Panc1 (cell line): ENCODE measurements at regions not wholly inside any gene's neighbourhood (a gene's known extent, or its start where the extent isn't known, plus 50 kb on each side); places are given as distances from the start of the nearest gene placed in this dataset.

Experiments
- ATAC-seq: fragments of 200-7000 bp; cut with Tn5 transposase; 2 replicates; pipeline ENCODE4 v1.9.1; 2020; ENCODE audit warnings: mild to moderate bottlenecking, moderate library complexity
- BruUV-seq: library from RNA; stranded (reverse); fragments of 400-500 nt; replicated peaks from 2 replicates; lab custom pipeline; 2021; lab: Mats Ljungman, UMichigan
- CTCF ChIA-PET: fragments of 300-600 bp; sonication (Branson Sonifier 250); formaldehyde crosslinking; loops from one replicate; lab custom pipeline; 2022; ENCODE audit warnings: antibody characterized with exemption; lab: Charles Lee
- POLR2A ChIA-PET: fragments of 300-600 bp; sonication (Branson Sonifier 250); formaldehyde crosslinking; loops from one replicate; lab custom pipeline; 2022; ENCODE audit warnings: antibody characterized with exemption; lab: Charles Lee
- DNase-seq: peaks from one replicate; pipeline ENCODE4 v3.0.0-alpha.2; 2010; ENCODE audit warnings: low read depth, low spot score
- H3K27ac ChIP-seq: 2 replicates; pipeline ENCODE4 v1.5.1; 2011; ENCODE audit warnings: mild to moderate bottlenecking, low read length, inconsistent platforms
- H3K27me3 ChIP-seq: fragments of 200-500 bp; sonication (Bioruptor generic); 2 replicates; pipeline ENCODE4 v1.6.0; 2014; ENCODE audit warnings: low read length, inconsistent platforms; ENCODE audit not compliant: control insufficient read depth, insufficient read depth
- H3K36me3 ChIP-seq: fragments of 200-500 bp; sonication (Bioruptor generic); 2 replicates; pipeline ENCODE4 v1.5.1; 2014; ENCODE audit warnings: inconsistent platforms, mild to moderate bottlenecking, low read length, moderate library complexity; ENCODE audit not compliant: control insufficient read depth, insufficient read depth
- H3K4me1 ChIP-seq: 2 replicates; pipeline ENCODE4 v1.5.1; 2011; ENCODE audit warnings: inconsistent platforms, mild to moderate bottlenecking, low read length, moderate library complexity; ENCODE audit not compliant: control insufficient read depth, insufficient read depth
- H3K4me3 ChIP-seq, 2 experiments: 2 replicates each; pipeline ENCODE4 v1.5.1; 2011 to 2012; ENCODE audit warnings: low read depth in 2 of 2, low read length in 2 of 2, mild to moderate bottlenecking in 2 of 2, inconsistent platforms in 1 of 2, moderate library complexity in 1 of 2
- H3K9me3 ChIP-seq: fragments of 200-500 bp; sonication (Bioruptor generic); 2 replicates; pipeline ENCODE4 v1.5.1; 2014; ENCODE audit warnings: low read depth, mild to moderate bottlenecking, inconsistent platforms, low read length, moderate library complexity; ENCODE audit not compliant: control insufficient read depth, insufficient read depth
- CTCF ChIP-seq: fragments of 450-650 bp; IDR thresholded peaks from 2 replicates; pipeline ENCODE4 v1.5.1; 2017; ENCODE audit warnings: mild to moderate bottlenecking
- POLR2AphosphoS5 ChIP-seq: IDR thresholded peaks from 2 replicates; pipeline ENCODE4 v1.6.1; 2012; ENCODE audit warnings: mild to moderate bottlenecking, low read depth, low read length, moderate library complexity
- REST ChIP-seq, 2 experiments: IDR thresholded peaks; 2 replicates each; pipeline ENCODE4 v1.6.1; 2011 to 2012; ENCODE audit warnings: low read depth in 2 of 2, control low read depth in 1 of 2, low read length in 1 of 2, mild to moderate bottlenecking in 1 of 2, moderate library complexity in 1 of 2; ENCODE audit not compliant: insufficient read depth in 1 of 2
- SIN3A ChIP-seq: IDR thresholded peaks from 2 replicates; pipeline ENCODE4 v1.6.1; 2012; ENCODE audit warnings: low read depth, mild to moderate bottlenecking, low read length, moderate library complexity, borderline replicate concordance; ENCODE audit not compliant: insufficient read depth
- TCF7L2 ChIP-seq: IDR thresholded peaks from 2 replicates; pipeline ENCODE4 v1.6.1; 2011; ENCODE audit warnings: mild to moderate bottlenecking, low read depth, low read length, inconsistent platforms
- in situ Hi-C: cut with HindIII; loops from 2 replicates; pipeline ENCODE4 v1.10.0; 2016; ENCODE audit warnings: low sequenced_read_pairs, low pct_unique_long_range_greater_than_20kb
- intact Hi-C: fragments of 100-400 bp; cut with micrococcal nuclease; formaldehyde crosslinking; loops from one replicate; pipeline ENCODE4 v1.10.0; 2022; ENCODE audit not compliant: unreplicated experiment

GRCh38 chr18:25446972-25447371 is 95.0 kb upstream of the ZNF521 start:
- no peak overlapping the region for H3K27ac ChIP-seq
- in situ Hi-C loops: no loop called here
- H3K4me1 ChIP-seq: no peaks in the 10 kb centered on the region
- no peak for TF ChIP-seq POLR2AphosphoS5
- no TSS peak for BruUV-seq
- ChIA-PET POLR2A (no interaction called here), CTCF (no interaction called here)
- ATAC-seq: no peak
- no peaks in the 10 kb centered on the region for H3K9me3 ChIP-seq
- no peak for DNase-seq
- H3K27me3 ChIP-seq: no peaks in the 10 kb centered on the region
- intact Hi-C loops: no loop called here
- H3K36me3 ChIP-seq: no peaks in the 10 kb centered on the region
- no peak overlapping the region for H3K4me3 ChIP-seq

- CTCF ChIA-PET: no interaction called here
- Histone ChIP-seq H3K27ac (no peak overlapping the region), H3K9me3 (no peaks in the 10 kb centered on the region), H3K27me3 (no peaks in the 10 kb centered on the region), H3K4me1 (no peaks in the 10 kb centered on the region), H3K36me3 (no peaks in the 10 kb centered on the region), H3K4me3 (no peak overlapping the region)
- TF ChIP-seq SIN3A (no peak), CTCF (no peak), POLR2AphosphoS5 (no peak), REST (IDR thresholded peaks at IDR 0.05; ENCODE audit: insufficient read depth in 1 of 2, low read depth in 2 of 2, low read length in 1 of 2) (no peak), TCF7L2 (no peak)
- DNase-seq (no peak), ATAC-seq (no peak)
- POLR2A ChIA-PET: no interaction called here
- BruUV-seq: no TSS peak
- intact Hi-C loops: no loop called here
- in situ Hi-C loops: no loop called here
Measured at GRCh38 chr18:25445430-25445829, 93.5 kb upstream of the ZNF521 start.

- BruUV-seq: no TSS peak
- Histone ChIP-seq H3K9me3 (no peaks in the 10 kb centered on the region), H3K4me3 (no peak overlapping the region), H3K27me3 (no peaks in the 10 kb centered on the region), H3K36me3 (no peaks in the 10 kb centered on the region), H3K4me1 (no peaks in the 10 kb centered on the region), H3K27ac (no peak overlapping the region)
- no peak for ATAC-seq
- intact Hi-C loops (no loop called here), in situ Hi-C loops (no loop called here)
- ChIA-PET CTCF (no interaction called here), POLR2A (no interaction called here)
- DNase-seq: no peak
- TF ChIP-seq SIN3A (no peak), TCF7L2 (no peak), CTCF (no peak), POLR2AphosphoS5 (no peak), REST (IDR thresholded peaks at IDR 0.05; ENCODE audit: insufficient read depth in 1 of 2, low read depth in 2 of 2, low read length in 1 of 2) (no peak)
Measured at GRCh38 chr18:25443776-25444175, 91.8 kb upstream of the ZNF521 start.
